ENCODE measurements at regions not wholly inside any gene's neighbourhood (a gene's known extent, or its start where the extent isn't known, plus 50 kb on each side); places are given as distances from the start of the nearest gene placed in this dataset.

GRCh38 chr6:156658186-156658965, 118.8 kb upstream of the ARID1B start:
- H3K4me3 Mint-ChIP-seq (ENCODE audit: unreplicated experiment), result no peak overlapping the region
- no peaks in the 10 kb centered on the region for H3K9me3 Mint-ChIP-seq (ENCODE audit: unreplicated experiment)
- DNase-seq, result no peak
- H3K27me3 Mint-ChIP-seq (ENCODE audit: unreplicated experiment), result no peaks in the 10 kb centered on the region
- H3K36me3 Mint-ChIP-seq (ENCODE audit: unreplicated experiment), result peaks cover 7% of the 10 kb centered on the region
- TF ChIP-seq CTCF (IDR thresholded peaks at IDR 0.05; ENCODE audit: partially characterized antibody, unreplicated experiment), result no peak
- H3K4me1 Mint-ChIP-seq (ENCODE audit: low read depth, unreplicated experiment), result no peaks in the 10 kb centered on the region
- no peak overlapping the region for H3K27ac Mint-ChIP-seq (ENCODE audit: unreplicated experiment)

DNA sequence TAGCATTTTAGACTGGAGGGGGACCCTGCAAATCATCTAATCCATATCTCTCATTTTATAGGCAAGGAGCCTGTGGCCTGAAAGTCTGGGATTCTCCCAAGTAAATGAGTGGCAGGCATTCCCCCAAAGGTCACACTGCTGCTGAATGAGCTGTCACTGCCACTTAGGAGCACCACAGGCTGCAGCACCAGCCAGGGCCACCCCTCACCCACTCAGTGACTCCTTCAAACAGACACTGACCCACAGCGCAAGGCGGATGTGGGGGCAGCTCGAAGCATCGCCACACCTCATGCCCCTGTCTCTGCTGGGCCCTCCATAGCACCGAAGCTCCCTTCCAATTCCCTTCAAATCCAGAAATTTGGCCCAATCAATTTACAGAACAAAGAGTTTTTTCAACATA, 119.9 kb upstream of the ARID1B start:
- TF ChIP-seq CTCF (IDR thresholded peaks at IDR 0.05; ENCODE audit: partially characterized antibody, unreplicated experiment), result no peak
- no peak for DNase-seq
- peaks cover 2% of the 10 kb centered on the region for H3K27me3 Mint-ChIP-seq (ENCODE audit: unreplicated experiment)
- no peak overlapping the region for H3K27ac Mint-ChIP-seq (ENCODE audit: unreplicated experiment)
- peaks cover 11% of the 10 kb centered on the region for H3K36me3 Mint-ChIP-seq (ENCODE audit: unreplicated experiment)
- H3K4me3 Mint-ChIP-seq (ENCODE audit: unreplicated experiment), result no peak overlapping the region
- H3K9me3 Mint-ChIP-seq (ENCODE audit: unreplicated experiment), result no peaks in the 10 kb centered on the region
- H3K4me1 Mint-ChIP-seq (ENCODE audit: low read depth, unreplicated experiment), result no peaks in the 10 kb centered on the region

- H3K4me3 Mint-ChIP-seq (ENCODE audit: unreplicated experiment), result no peak overlapping the region
- no peaks in the 10 kb centered on the region for H3K4me1 Mint-ChIP-seq (ENCODE audit: low read depth, unreplicated experiment)
- H3K27me3 Mint-ChIP-seq (ENCODE audit: unreplicated experiment), result peaks cover 6% of the 10 kb centered on the region
- H3K9me3 Mint-ChIP-seq (ENCODE audit: unreplicated experiment), result peaks cover 2% of the 10 kb centered on the region
- no peak overlapping the region for H3K27ac Mint-ChIP-seq (ENCODE audit: unreplicated experiment)
- no peak for TF ChIP-seq CTCF (IDR thresholded peaks at IDR 0.05; ENCODE audit: partially characterized antibody, unreplicated experiment)
- H3K36me3 Mint-ChIP-seq (ENCODE audit: unreplicated experiment), result peaks cover 11% of the 10 kb centered on the region
- DNase-seq, result no peak
Observed at GRCh38 chr6:156654919-156655918, 122.0 kb upstream of the ARID1B start.

DNA sequence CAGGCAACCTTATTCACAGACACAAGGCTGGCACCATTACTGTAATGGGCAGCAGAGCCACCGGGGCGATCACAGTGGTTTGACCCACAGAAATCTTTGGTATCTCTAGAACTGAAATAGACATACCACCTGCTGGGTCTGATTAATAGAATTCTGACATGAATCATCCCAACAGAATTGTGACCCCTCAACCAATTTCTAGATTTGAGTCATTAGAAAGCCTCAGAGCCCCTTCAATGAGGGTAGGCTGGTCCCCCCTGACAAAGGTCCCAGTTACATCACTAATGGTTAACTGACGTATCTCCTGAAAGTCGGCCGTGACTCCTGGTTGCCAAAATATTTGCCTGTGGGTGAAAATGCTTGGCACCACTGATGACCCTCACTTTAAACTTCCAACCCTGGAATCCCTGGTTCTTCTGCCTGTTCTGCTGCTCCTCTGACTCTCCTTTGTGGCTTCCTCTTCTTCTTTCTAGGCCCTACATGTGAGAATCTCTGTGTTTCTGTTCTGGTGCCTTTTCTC, 124.9 kb upstream of the ARID1B start:
- H3K27ac Mint-ChIP-seq (ENCODE audit: unreplicated experiment), result no peak overlapping the region
- no peak overlapping the region for H3K4me3 Mint-ChIP-seq (ENCODE audit: unreplicated experiment)
- H3K36me3 Mint-ChIP-seq (ENCODE audit: unreplicated experiment), result peaks cover 11% of the 10 kb centered on the region
- H3K9me3 Mint-ChIP-seq (ENCODE audit: unreplicated experiment), result peaks cover 2% of the 10 kb centered on the region
- H3K27me3 Mint-ChIP-seq (ENCODE audit: unreplicated experiment), result peaks cover 8% of the 10 kb centered on the region
- no peak for DNase-seq
- no peak for TF ChIP-seq CTCF (IDR thresholded peaks at IDR 0.05; ENCODE audit: partially characterized antibody, unreplicated experiment)
- H3K4me1 Mint-ChIP-seq (ENCODE audit: low read depth, unreplicated experiment), result no peaks in the 10 kb centered on the region
